Femur (tissue), 1 donor: ENCODE measurements at regions not wholly inside any gene's neighbourhood (a gene's known extent, or its start where the extent isn't known, plus 50 kb on each side); places are given as distances from the start of the nearest gene placed in this dataset.
"Not testable (repeated sequence)": the region's sequence is repeated elsewhere in the genome, so short reads cannot be mapped to it uniquely, and the experiment has no call there.

Source experiments
- DNase-seq: peaks from one replicate; pipeline ENCODE4 v3.0.0-alpha.2; 2017

- DNase-seq: no peak
Measured at GRCh38 chr19:30105316-30105715, 163.3 kb downstream of the URI1 start.

GRCh38 chr19:30105727-30106126 lies 163.7 kb downstream of the URI1 start:
- no peak for DNase-seq

GRCh38 chr19:30106417-30107095 lies 164.5 kb downstream of the URI1 start:
- DNase-seq: peak; percentile 29

GRCh38 chr19:30107251-30107650 lies 165.2 kb downstream of the URI1 start:
- DNase-seq: no peak

GRCh38 chr19:30109565-30109964 lies 167.5 kb downstream of the URI1 start:
- no peak for DNase-seq

GRCh38 chr19:30111021-30111855 lies 169.2 kb downstream of the URI1 start:
- no peak for DNase-seq

GRCh38 chr19:30112171-30112570 lies 170.1 kb downstream of the URI1 start:
- DNase-seq: no peak

GRCh38 chr19:30112666-30113065 lies 170.6 kb downstream of the URI1 start:
- DNase-seq: no peak

GRCh38 chr19:30113186-30113585 lies 171.1 kb downstream of the URI1 start:
- no peak for DNase-seq

- not testable (repeated sequence) for DNase-seq
Measured at GRCh38 chr19:30114095-30114494, 172.1 kb downstream of the URI1 start.

- DNase-seq: no peak
Measured at GRCh38 chr19:30115947-30116346, 173.9 kb downstream of the URI1 start.

- no peak for DNase-seq
Measured at GRCh38 chr19:30116530-30116929, 174.5 kb downstream of the URI1 start.

- DNase-seq: no peak
Measured at GRCh38 chr19:30116984-30117555, 175.0 kb downstream of the URI1 start.

GRCh38 chr19:30117636-30118145 lies 175.7 kb downstream of the URI1 start:
- DNase-seq: no peak

GRCh38 chr19:30118221-30118620 lies 176.2 kb downstream of the URI1 start:
- no peak for DNase-seq

- no peak for DNase-seq
Measured at GRCh38 chr19:30118760-30119159, 176.7 kb downstream of the URI1 start.

- DNase-seq: no peak
Measured at GRCh38 chr19:30119180-30119908, 177.3 kb downstream of the URI1 start.

GRCh38 chr19:30120860-30121484 lies 178.9 kb downstream of the URI1 start:
- no peak for DNase-seq

GRCh38 chr19:30122431-30122830 lies 180.4 kb downstream of the URI1 start:
- no peak for DNase-seq

- DNase-seq: no peak
Measured at GRCh38 chr19:30123119-30123518, 181.1 kb downstream of the URI1 start.

GRCh38 chr19:30123611-30124010 lies 181.6 kb downstream of the URI1 start:
- DNase-seq: no peak

GRCh38 chr19:30128211-30128610 lies 186.2 kb downstream of the URI1 start:
- no peak for DNase-seq
